ENCODE measurements at regions not wholly inside any gene's neighbourhood (a gene's known extent, or its start where the extent isn't known, plus 50 kb on each side); places are given as distances from the start of the nearest gene placed in this dataset.

GRCh38 chr9:25374281-25374680, 304.0 kb downstream of the TUSC1 start:
- TF ChIP-seq POLR2A (IDR thresholded peaks at IDR 0.05) (no peak), CTCF (IDR thresholded peaks at IDR 0.05) (no peak), EP300 (IDR thresholded peaks at IDR 0.05) (no peak)
